WTC11 (cell line): ENCODE measurements at regions not wholly inside any gene's neighbourhood (a gene's known extent, or its start where the extent isn't known, plus 50 kb on each side); places are given as distances from the start of the nearest gene placed in this dataset.
"Not testable (repeated sequence)": the region's sequence is repeated elsewhere in the genome, so short reads cannot be mapped to it uniquely, and the experiment has no call there.

ENCODE experiments used
- ATAC-seq: fragments of 200-7000 bp; cut with Tn5 transposase; 2 replicates; pipeline ENCODE4 v1.10.0; 2021; ENCODE audit warnings: mild to moderate bottlenecking, moderate library complexity
- CTCF ChIA-PET: fragments of 300-600 bp; sonication (Branson Sonifier 250); formaldehyde crosslinking; loops from one replicate; lab custom pipeline; 2021; ENCODE audit warnings: antibody characterized with exemption; lab: Charles Lee
- POLR2A ChIA-PET: fragments of 350-600 bp; sonication (Branson Sonifier 250); formaldehyde crosslinking; loops from one replicate; lab custom pipeline; 2021; ENCODE audit warnings: antibody characterized with exemption; lab: Charles Lee
- DNase-seq: peaks from one replicate; pipeline ENCODE4 v3.0.0; 2021; ENCODE audit warnings: low spot score
- H3K27ac Mint-ChIP-seq: 2 replicates; pipeline ENCODE4 v1.8.0; 2021; ENCODE audit warnings: mixed read lengths
- H3K27me3 Mint-ChIP-seq: 2 replicates; pipeline ENCODE4 v1.8.0; 2021; ENCODE audit warnings: low read depth, mild to moderate bottlenecking, moderate library complexity, mixed read lengths
- H3K36me3 Mint-ChIP-seq: 2 replicates; pipeline ENCODE4 v1.8.0; 2021; ENCODE audit warnings: mixed read lengths
- H3K4me1 Mint-ChIP-seq: 2 replicates; pipeline ENCODE4 v1.8.0; 2022; ENCODE audit warnings: mixed read lengths
- H3K4me3 Mint-ChIP-seq: 2 replicates; pipeline ENCODE4 v1.8.0; 2021; ENCODE audit warnings: mild to moderate bottlenecking, moderate library complexity, mixed read lengths
- H3K9me3 Mint-ChIP-seq: 2 replicates; pipeline ENCODE4 v1.8.0; 2021; ENCODE audit warnings: mixed read lengths
- E2F5 ChIP-seq: sonication (generic); formaldehyde crosslinking; IDR thresholded peaks from 2 replicates; pipeline ENCODE4 v1.8.1; 2022; ENCODE audit warnings: mild to moderate bottlenecking, moderate library complexity, missing genetic modification reagents
- FOXJ3 ChIP-seq: sonication (generic); formaldehyde crosslinking; IDR thresholded peaks from 2 replicates; pipeline ENCODE4 v1.9.0; 2021; ENCODE audit warnings: missing genetic modification reagents, mild to moderate bottlenecking, borderline replicate concordance
- FOXP1 ChIP-seq: sonication (generic); formaldehyde crosslinking; IDR thresholded peaks from 2 replicates; pipeline ENCODE4 v1.8.0; 2022; ENCODE audit warnings: missing genetic modification reagents, mild to moderate bottlenecking, moderate library complexity, borderline replicate concordance
- GTF2I ChIP-seq: fragments of 250-450 bp; sonication (Bioruptor Pico); conservative IDR thresholded peaks from 2 replicates; pipeline ENCODE4 v1.4.0; 2021; ENCODE audit warnings: mild to moderate bottlenecking
- HMGA2 ChIP-seq: fragments of 250-450 bp; sonication (Bioruptor Pico); IDR thresholded peaks from 2 replicates; pipeline ENCODE4 v1.4.0; 2021; ENCODE audit warnings: mild to moderate bottlenecking, moderate library complexity
- HMGXB4 ChIP-seq: sonication (generic); formaldehyde crosslinking; IDR thresholded peaks from 2 replicates; pipeline ENCODE4 v1.8.1; 2023; ENCODE audit warnings: mild to moderate bottlenecking, moderate library complexity, missing genetic modification reagents
- JAZF1 ChIP-seq: fragments of 250-450 bp; sonication (Bioruptor Pico); IDR thresholded peaks from 2 replicates; pipeline ENCODE4 v1.9.0; 2021; ENCODE audit warnings: moderate library complexity, mild to moderate bottlenecking, inconsistent platforms
- NR3C1 ChIP-seq: sonication (generic); formaldehyde crosslinking; conservative IDR thresholded peaks from 2 replicates; pipeline ENCODE4 v1.8.1; 2023; ENCODE audit warnings: low read depth, mild to moderate bottlenecking, missing genetic modification reagents
- OVOL2 ChIP-seq: fragments of 250-450 bp; sonication (Bioruptor Pico); IDR thresholded peaks from 2 replicates; pipeline ENCODE4 v1.9.0; 2021; ENCODE audit warnings: mild to moderate bottlenecking, borderline replicate concordance
- RORB ChIP-seq: fragments of 250-450 bp; sonication (Bioruptor Pico); IDR thresholded peaks from 2 replicates; pipeline ENCODE4 v1.9.0; 2021; ENCODE audit warnings: mild to moderate bottlenecking
- SMAD3 ChIP-seq: sonication (generic); formaldehyde crosslinking; IDR thresholded peaks from 2 replicates; pipeline ENCODE4 v1.8.0; 2022; ENCODE audit warnings: missing genetic modification reagents, mild to moderate bottlenecking, borderline replicate concordance
- SOX15 ChIP-seq: fragments of 250-450 bp; sonication (Bioruptor Pico); IDR thresholded peaks from 2 replicates; pipeline ENCODE4 v1.9.0; 2021; ENCODE audit warnings: mild to moderate bottlenecking
- TCF7 ChIP-seq: sonication (generic); formaldehyde crosslinking; IDR thresholded peaks from 2 replicates; pipeline ENCODE4 v1.8.0; 2022; ENCODE audit warnings: mild to moderate bottlenecking, low read depth, missing genetic modification reagents, moderate library complexity
- TEAD4 ChIP-seq: sonication (generic); formaldehyde crosslinking; IDR thresholded peaks from 2 replicates; pipeline ENCODE4 v1.8.0; 2022; ENCODE audit warnings: mild to moderate bottlenecking, missing genetic modification reagents
- USF2 ChIP-seq: sonication (generic); formaldehyde crosslinking; IDR thresholded peaks from 2 replicates; pipeline ENCODE4 v1.8.1; 2023; ENCODE audit warnings: mild to moderate bottlenecking, missing genetic modification reagents, moderate library complexity
- ZNF121 ChIP-seq: sonication (generic); formaldehyde crosslinking; IDR thresholded peaks from 2 replicates; pipeline ENCODE4 v1.8.0; 2023; ENCODE audit warnings: missing genetic modification reagents
- ZNF232 ChIP-seq: sonication (generic); formaldehyde crosslinking; IDR thresholded peaks from 2 replicates; pipeline ENCODE4 v1.8.0; 2022; ENCODE audit warnings: mild to moderate bottlenecking, missing genetic modification reagents
- TF ChIP-seq, protein P1 (sequence below): sonication (generic); formaldehyde crosslinking; IDR thresholded peaks from 2 replicates; pipeline ENCODE4 v1.8.0; 2022; ENCODE audit warnings: missing genetic modification reagents
- TF ChIP-seq, protein P2 (sequence below): fragments of 250-450 bp; sonication (Bioruptor Pico); IDR thresholded peaks from 2 replicates; pipeline ENCODE4 v1.9.0; 2021; ENCODE audit warnings: mild to moderate bottlenecking
- TF ChIP-seq, protein P3 (sequence below): sonication (generic); formaldehyde crosslinking; IDR thresholded peaks from 2 replicates; pipeline ENCODE4 v1.8.1; 2022; ENCODE audit warnings: low read depth, mild to moderate bottlenecking, moderate library complexity, missing genetic modification reagents, borderline replicate concordance

DNA sequence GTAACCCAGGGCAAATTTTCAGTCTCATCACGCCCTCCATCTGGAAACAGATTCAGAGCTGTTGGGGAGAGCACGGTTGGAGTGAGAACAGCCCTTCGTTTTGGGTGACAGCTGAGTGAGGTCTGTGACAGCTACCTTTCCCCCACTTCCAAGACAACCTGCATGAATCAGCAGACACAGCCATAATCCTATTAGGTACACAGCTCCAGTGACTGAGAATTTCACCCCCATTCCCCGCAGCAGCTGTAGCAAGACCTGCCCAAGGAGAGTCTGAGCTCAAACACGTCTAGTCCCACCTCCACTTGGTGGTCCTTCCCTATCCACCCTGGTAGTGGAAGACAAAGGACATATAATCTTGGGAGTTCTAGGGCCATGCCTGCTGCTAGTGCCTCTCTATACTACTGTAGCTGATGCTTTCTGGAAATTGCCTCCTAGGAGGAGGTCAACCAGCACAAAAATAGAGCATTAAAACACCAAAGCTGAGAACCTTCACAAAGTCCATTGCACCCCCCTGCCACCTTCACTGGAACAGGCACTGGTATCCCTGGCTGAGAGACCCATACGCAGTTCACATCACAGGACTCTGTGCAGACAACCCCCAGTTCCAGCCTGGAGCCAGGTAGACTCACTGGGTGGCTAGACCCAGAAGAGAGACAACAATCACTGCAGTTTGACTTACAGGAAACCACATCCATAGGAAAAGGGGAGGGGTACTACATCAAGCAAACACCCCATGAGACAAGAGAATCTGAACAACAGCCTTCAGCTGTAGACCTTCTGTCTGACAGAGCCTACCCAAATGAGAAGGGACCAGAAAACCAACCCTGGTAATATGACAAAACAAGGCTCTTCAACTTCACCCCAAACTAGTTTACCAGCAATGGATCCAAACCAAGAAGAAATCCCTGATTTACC is 448.6 kb upstream of the CBLB start:
- CTCF ChIA-PET: no interaction called here
- Mint-ChIP-seq H3K4me3 (no peak overlapping the region), H3K9me3 (peaks cover 7% of the 10 kb centered on the region), H3K27ac (no peak overlapping the region), H3K36me3 (peaks cover 3% of the 10 kb centered on the region), H3K4me1 (peaks cover 10% of the 10 kb centered on the region)
- POLR2A ChIA-PET: no interaction called here
- TF ChIP-seq OVOL2 (CRISPR knock-in tag): no peak
- TF ChIP-seq TEAD4 (CRISPR knock-in tag): no peak
- TF ChIP-seq RORB: no peak
- no peak for TF ChIP-seq JAZF1 (CRISPR knock-in tag)
- no peak for TF ChIP-seq SMAD3 (CRISPR knock-in tag)
- TF ChIP-seq, protein P1, sequence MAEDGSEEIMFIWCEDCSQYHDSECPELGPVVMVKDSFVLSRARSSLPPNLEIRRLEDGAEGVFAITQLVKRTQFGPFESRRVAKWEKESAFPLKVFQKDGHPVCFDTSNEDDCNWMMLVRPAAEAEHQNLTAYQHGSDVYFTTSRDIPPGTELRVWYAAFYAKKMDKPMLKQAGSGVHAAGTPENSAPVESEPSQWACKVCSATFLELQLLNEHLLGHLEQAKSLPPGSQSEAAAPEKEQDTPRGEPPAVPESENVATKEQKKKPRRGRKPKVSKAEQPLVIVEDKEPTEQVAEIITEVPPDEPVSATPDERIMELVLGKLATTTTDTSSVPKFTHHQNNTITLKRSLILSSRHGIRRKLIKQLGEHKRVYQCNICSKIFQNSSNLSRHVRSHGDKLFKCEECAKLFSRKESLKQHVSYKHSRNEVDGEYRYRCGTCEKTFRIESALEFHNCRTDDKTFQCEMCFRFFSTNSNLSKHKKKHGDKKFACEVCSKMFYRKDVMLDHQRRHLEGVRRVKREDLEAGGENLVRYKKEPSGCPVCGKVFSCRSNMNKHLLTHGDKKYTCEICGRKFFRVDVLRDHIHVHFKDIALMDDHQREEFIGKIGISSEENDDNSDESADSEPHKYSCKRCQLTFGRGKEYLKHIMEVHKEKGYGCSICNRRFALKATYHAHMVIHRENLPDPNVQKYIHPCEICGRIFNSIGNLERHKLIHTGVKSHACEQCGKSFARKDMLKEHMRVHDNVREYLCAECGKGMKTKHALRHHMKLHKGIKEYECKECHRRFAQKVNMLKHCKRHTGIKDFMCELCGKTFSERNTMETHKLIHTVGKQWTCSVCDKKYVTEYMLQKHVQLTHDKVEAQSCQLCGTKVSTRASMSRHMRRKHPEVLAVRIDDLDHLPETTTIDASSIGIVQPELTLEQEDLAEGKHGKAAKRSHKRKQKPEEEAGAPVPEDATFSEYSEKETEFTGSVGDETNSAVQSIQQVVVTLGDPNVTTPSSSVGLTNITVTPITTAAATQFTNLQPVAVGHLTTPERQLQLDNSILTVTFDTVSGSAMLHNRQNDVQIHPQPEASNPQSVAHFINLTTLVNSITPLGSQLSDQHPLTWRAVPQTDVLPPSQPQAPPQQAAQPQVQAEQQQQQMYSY (CRISPR knock-in tag): no peak
- TF ChIP-seq, protein P2, sequence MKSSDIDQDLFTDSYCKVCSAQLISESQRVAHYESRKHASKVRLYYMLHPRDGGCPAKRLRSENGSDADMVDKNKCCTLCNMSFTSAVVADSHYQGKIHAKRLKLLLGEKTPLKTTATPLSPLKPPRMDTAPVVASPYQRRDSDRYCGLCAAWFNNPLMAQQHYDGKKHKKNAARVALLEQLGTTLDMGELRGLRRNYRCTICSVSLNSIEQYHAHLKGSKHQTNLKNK (CRISPR knock-in tag): no peak
- TF ChIP-seq GTF2I (CRISPR knock-in tag): no peak
- TF ChIP-seq, protein P3, sequence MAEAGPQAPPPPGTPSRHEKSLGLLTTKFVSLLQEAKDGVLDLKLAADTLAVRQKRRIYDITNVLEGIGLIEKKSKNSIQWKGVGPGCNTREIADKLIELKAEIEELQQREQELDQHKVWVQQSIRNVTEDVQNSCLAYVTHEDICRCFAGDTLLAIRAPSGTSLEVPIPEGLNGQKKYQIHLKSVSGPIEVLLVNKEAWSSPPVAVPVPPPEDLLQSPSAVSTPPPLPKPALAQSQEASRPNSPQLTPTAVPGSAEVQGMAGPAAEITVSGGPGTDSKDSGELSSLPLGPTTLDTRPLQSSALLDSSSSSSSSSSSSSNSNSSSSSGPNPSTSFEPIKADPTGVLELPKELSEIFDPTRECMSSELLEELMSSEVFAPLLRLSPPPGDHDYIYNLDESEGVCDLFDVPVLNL (CRISPR knock-in tag): no peak
- no peak for TF ChIP-seq E2F5 (CRISPR knock-in tag)
- TF ChIP-seq FOXJ3 (CRISPR knock-in tag): no peak
- no peak for TF ChIP-seq HMGA2 (CRISPR knock-in tag)
- no peak for TF ChIP-seq SOX15 (CRISPR knock-in tag)
- TF ChIP-seq HMGXB4 (CRISPR knock-in tag): no peak
- TF ChIP-seq USF2: no peak
- no peak for TF ChIP-seq ZNF232
- no peak for TF ChIP-seq NR3C1 (CRISPR knock-in tag)
- TF ChIP-seq ZNF121 (CRISPR knock-in tag): no peak
- no peak for TF ChIP-seq FOXP1 (CRISPR knock-in tag)
- no peak for TF ChIP-seq TCF7 (CRISPR knock-in tag)
- TF ChIP-seq, all 79 proteins: peak for 0
- ATAC-seq (no peak), DNase-seq (no peak)
- H3K27me3 Mint-ChIP-seq: no peaks in the 10 kb centered on the region; the same call in 1 of the 2 replicates

GRCh38 chr3:106321438-106321837 is 452.6 kb upstream of the CBLB start:
- H3K4me3 Mint-ChIP-seq, DNase-seq, H3K27ac Mint-ChIP-seq, ATAC-seq, H3K27me3 Mint-ChIP-seq, POLR2A ChIA-PET, CTCF ChIA-PET: not testable (repeated sequence)
- Mint-ChIP-seq H3K9me3 (peaks cover 30% of the 10 kb centered on the region), H3K4me1 (peaks cover 16% of the 10 kb centered on the region), H3K36me3 (peaks cover 21% of the 10 kb centered on the region)
